GM23338 (cell line): ENCODE measurements at regions not wholly inside any gene's neighbourhood (a gene's known extent, or its start where the extent isn't known, plus 50 kb on each side); places are given as distances from the start of the nearest gene placed in this dataset.

Source experiments
- ATAC-seq: fragments of 200-7000 bp; cut with Tn5 transposase; 3 replicates; pipeline ENCODE4 v1.9.1; 2020
- DNase-seq: peaks from one replicate; pipeline ENCODE4 v3.0.0-alpha.2; 2015; ENCODE audit warnings: low spot score
- H2AFZ ChIP-seq: fragments of 200-600 bp; sonication (generic); 2 replicates; pipeline ENCODE4 v1.8.0; 2016; ENCODE audit warnings: antibody characterized with exemption, mild to moderate bottlenecking, moderate library complexity
- H3F3A ChIP-seq: fragments of 200-600 bp; sonication (generic); replicated peaks from 2 replicates; pipeline ENCODE4 v1.8.0; 2017; ENCODE audit warnings: antibody characterized with exemption, mixed run types, low read depth
- H3K27ac ChIP-seq: fragments of 200-600 bp; sonication (generic); 2 replicates; pipeline ENCODE4 v1.6.1; 2016; ENCODE audit warnings: low read depth
- H3K27me3 ChIP-seq: fragments of 200-600 bp; sonication (generic); 2 replicates; pipeline ENCODE4 v1.8.0; 2016; ENCODE audit warnings: mild to moderate bottlenecking, mixed run types, moderate library complexity; ENCODE audit not compliant: insufficient read depth
- H3K36me3 ChIP-seq: fragments of 200-600 bp; sonication (generic); 2 replicates; pipeline ENCODE4 v1.8.0; 2016; ENCODE audit warnings: mild to moderate bottlenecking; ENCODE audit not compliant: insufficient read depth
- H3K4me1 ChIP-seq: fragments of 200-600 bp; sonication (generic); 2 replicates; pipeline ENCODE4 v1.8.0; 2016; ENCODE audit warnings: mild to moderate bottlenecking, moderate library complexity; ENCODE audit not compliant: insufficient read depth
- H3K4me2 ChIP-seq: fragments of 200-600 bp; sonication (generic); 2 replicates; pipeline ENCODE4 v1.7.1; 2017; ENCODE audit warnings: mixed run types
- H3K4me3 ChIP-seq: fragments of 200-600 bp; sonication (generic); 2 replicates; pipeline ENCODE4 v1.6.1; 2016; ENCODE audit warnings: mixed run types
- H3K79me2 ChIP-seq: fragments of 200-600 bp; sonication (generic); replicated peaks from 2 replicates; pipeline ENCODE4 v1.8.0; 2017; ENCODE audit warnings: mild to moderate bottlenecking; ENCODE audit not compliant: insufficient read depth
- H3K9me2 ChIP-seq: fragments of 200-600 bp; sonication (generic); 2 replicates; pipeline ENCODE4 v1.8.0; 2017; ENCODE audit not compliant: insufficient read depth
- H4K20me1 ChIP-seq: fragments of 200-600 bp; sonication (generic); replicated peaks from 2 replicates; pipeline ENCODE4 v1.8.0; 2017; ENCODE audit warnings: mild to moderate bottlenecking; ENCODE audit not compliant: insufficient read depth
- H3K27ac Mint-ChIP-seq: 2 replicates; pipeline ENCODE4 v1.8.0; 2020; ENCODE audit warnings: inconsistent platforms, mild to moderate bottlenecking, moderate library complexity, mixed read lengths
- H3K27me3 Mint-ChIP-seq: 3 replicates; pipeline ENCODE4 v1.8.0; 2022; ENCODE audit warnings: low read depth, mild to moderate bottlenecking, moderate library complexity, mixed read lengths, inconsistent platforms; ENCODE audit not compliant: insufficient read depth, poor library complexity
- H3K36me3 Mint-ChIP-seq: 3 replicates; pipeline ENCODE4 v1.8.0; 2021; ENCODE audit warnings: low read depth, mild to moderate bottlenecking, inconsistent platforms, moderate library complexity, mixed read lengths
- H3K4me1 Mint-ChIP-seq: 3 replicates; pipeline ENCODE4 v1.8.0; 2020; ENCODE audit warnings: mild to moderate bottlenecking, inconsistent platforms, mixed read lengths
- H3K4me3 Mint-ChIP-seq: 3 replicates; pipeline ENCODE4 v1.8.0; 2021; ENCODE audit warnings: moderate library complexity, mild to moderate bottlenecking, inconsistent platforms, mixed read lengths
- H3K9me3 Mint-ChIP-seq: 3 replicates; pipeline ENCODE4 v1.8.0; 2020; ENCODE audit warnings: moderate library complexity, mild to moderate bottlenecking, inconsistent platforms, mixed read lengths
- CREB1 ChIP-seq: fragments of 250-450 bp; sonication (Bioruptor Pico); IDR thresholded peaks from 2 replicates; pipeline ENCODE4 v1.5.0; 2020; ENCODE audit warnings: low read depth, mild to moderate bottlenecking, moderate library complexity
- EZH2 ChIP-seq: fragments of 200-600 bp; sonication (generic); IDR thresholded peaks from one replicate; pipeline ENCODE4 v1.8.0; 2017; ENCODE audit warnings: antibody characterized with exemption, mild to moderate bottlenecking, low read depth; ENCODE audit not compliant: unreplicated experiment
- EZH2phosphoT487 ChIP-seq: fragments of 200-600 bp; sonication (generic); IDR thresholded peaks from one replicate; pipeline ENCODE4 v1.8.1; 2018; ENCODE audit warnings: antibody characterized with exemption; ENCODE audit not compliant: unreplicated experiment
- NANOG ChIP-seq: IDR thresholded peaks from 2 replicates; pipeline ENCODE4 v1.6.1; 2016; ENCODE audit warnings: antibody characterized with exemption, borderline replicate concordance
- POLR2AphosphoS5 ChIP-seq: IDR thresholded peaks from 2 replicates; pipeline ENCODE4 v1.6.1; 2016; ENCODE audit warnings: antibody characterized with exemption, low read depth
- STAT1 ChIP-seq: IDR thresholded peaks from one replicate; pipeline ENCODE4 v1.6.1; 2016; ENCODE audit warnings: antibody characterized with exemption; ENCODE audit not compliant: unreplicated experiment
- ZNF114 ChIP-seq: fragments of 250-450 bp; sonication (Bioruptor Pico); IDR thresholded peaks from 2 replicates; pipeline ENCODE4 v1.5.0; 2020; ENCODE audit warnings: mild to moderate bottlenecking, moderate library complexity
- ZNF331 ChIP-seq: fragments of 250-450 bp; sonication (Bioruptor Pico); IDR thresholded peaks from 2 replicates; pipeline ENCODE4 v1.5.0; 2020; ENCODE audit warnings: low read depth, mild to moderate bottlenecking, moderate library complexity
- TF ChIP-seq, protein P1 (sequence below): fragments of 250-450 bp; sonication (Bioruptor Pico); IDR thresholded peaks from 2 replicates; pipeline ENCODE4 v1.5.0; 2020; ENCODE audit warnings: mild to moderate bottlenecking, moderate library complexity
- TF ChIP-seq, protein P2 (sequence below), 2 experiments: fragments of 200-600 bp in 1 of 2; sonication (generic) in 1 of 2; conservative IDR thresholded peaks; 2 replicates each; pipeline versions ENCODE4 v1.5.1 to v1.6.1; 2016 to 2017; ENCODE audit warnings: antibody characterized with exemption in 2 of 2, low read depth in 2 of 2, mild to moderate bottlenecking in 2 of 2, moderate library complexity in 1 of 2
- TF ChIP-seq, protein P3 (sequence below): IDR thresholded peaks from 2 replicates; pipeline ENCODE4 v1.6.1; 2016; ENCODE audit warnings: antibody characterized with exemption
- TF ChIP-seq, protein P4 (sequence below): IDR thresholded peaks from one replicate; pipeline ENCODE4 v1.6.1; 2018; ENCODE audit warnings: antibody characterized with exemption; ENCODE audit not compliant: unreplicated experiment

DNA sequence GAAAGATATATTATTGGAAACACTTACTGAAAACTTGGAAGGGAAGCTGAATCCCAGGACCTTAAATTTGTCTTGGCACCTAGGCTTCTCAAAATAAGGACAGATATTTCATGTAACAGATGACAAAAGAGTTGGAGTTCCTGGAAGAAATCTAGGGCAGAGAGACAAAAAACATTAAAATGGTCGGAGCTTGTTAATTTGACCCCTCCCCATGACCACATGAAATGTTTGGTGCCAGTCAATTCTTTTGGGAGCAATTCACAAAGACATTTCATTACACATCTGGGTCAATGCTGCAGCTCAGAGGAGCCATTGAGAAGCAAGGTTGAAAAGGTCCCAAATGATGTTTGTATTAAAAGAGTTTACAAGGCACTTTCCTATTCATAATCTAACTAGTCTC lies 162.0 kb upstream of the GUCY1A2 start:
- peaks cover 10% of the 10 kb centered on the region; the same call in 1 of the 3 replicates for H3K4me1 Mint-ChIP-seq
- Histone ChIP-seq H3K9me2 (no peaks in the 10 kb centered on the region), H3K4me3 (no peak overlapping the region), H2AFZ (no peak overlapping the region), H4K20me1 (no peaks in the 10 kb centered on the region), H3K36me3 (no peaks in the 10 kb centered on the region), H3F3A (no peaks in the 10 kb centered on the region), H3K27ac (no peak overlapping the region), H3K27me3 (no peaks in the 10 kb centered on the region), H3K79me2 (no peaks in the 10 kb centered on the region), H3K4me2 (no peak overlapping the region), H3K4me1 (0 out of 2 replicates have a peak, but pooled peaks cover 5% of the 10 kb centered on the region)
- ATAC-seq (no peak), DNase-seq (no peak)
- no peaks in the 10 kb centered on the region for H3K36me3 Mint-ChIP-seq
- no peak overlapping the region for H3K27ac Mint-ChIP-seq
- H3K27me3 Mint-ChIP-seq = peaks cover 5% of the 10 kb centered on the region
- H3K9me3 Mint-ChIP-seq = no peaks in the 10 kb centered on the region; the same call in 2 of the 3 replicates
- no peak for TF ChIP-seq ZNF331 (CRISPR knock-in tag)
- TF ChIP-seq ZNF114 = no peak
- TF ChIP-seq, protein P1, sequence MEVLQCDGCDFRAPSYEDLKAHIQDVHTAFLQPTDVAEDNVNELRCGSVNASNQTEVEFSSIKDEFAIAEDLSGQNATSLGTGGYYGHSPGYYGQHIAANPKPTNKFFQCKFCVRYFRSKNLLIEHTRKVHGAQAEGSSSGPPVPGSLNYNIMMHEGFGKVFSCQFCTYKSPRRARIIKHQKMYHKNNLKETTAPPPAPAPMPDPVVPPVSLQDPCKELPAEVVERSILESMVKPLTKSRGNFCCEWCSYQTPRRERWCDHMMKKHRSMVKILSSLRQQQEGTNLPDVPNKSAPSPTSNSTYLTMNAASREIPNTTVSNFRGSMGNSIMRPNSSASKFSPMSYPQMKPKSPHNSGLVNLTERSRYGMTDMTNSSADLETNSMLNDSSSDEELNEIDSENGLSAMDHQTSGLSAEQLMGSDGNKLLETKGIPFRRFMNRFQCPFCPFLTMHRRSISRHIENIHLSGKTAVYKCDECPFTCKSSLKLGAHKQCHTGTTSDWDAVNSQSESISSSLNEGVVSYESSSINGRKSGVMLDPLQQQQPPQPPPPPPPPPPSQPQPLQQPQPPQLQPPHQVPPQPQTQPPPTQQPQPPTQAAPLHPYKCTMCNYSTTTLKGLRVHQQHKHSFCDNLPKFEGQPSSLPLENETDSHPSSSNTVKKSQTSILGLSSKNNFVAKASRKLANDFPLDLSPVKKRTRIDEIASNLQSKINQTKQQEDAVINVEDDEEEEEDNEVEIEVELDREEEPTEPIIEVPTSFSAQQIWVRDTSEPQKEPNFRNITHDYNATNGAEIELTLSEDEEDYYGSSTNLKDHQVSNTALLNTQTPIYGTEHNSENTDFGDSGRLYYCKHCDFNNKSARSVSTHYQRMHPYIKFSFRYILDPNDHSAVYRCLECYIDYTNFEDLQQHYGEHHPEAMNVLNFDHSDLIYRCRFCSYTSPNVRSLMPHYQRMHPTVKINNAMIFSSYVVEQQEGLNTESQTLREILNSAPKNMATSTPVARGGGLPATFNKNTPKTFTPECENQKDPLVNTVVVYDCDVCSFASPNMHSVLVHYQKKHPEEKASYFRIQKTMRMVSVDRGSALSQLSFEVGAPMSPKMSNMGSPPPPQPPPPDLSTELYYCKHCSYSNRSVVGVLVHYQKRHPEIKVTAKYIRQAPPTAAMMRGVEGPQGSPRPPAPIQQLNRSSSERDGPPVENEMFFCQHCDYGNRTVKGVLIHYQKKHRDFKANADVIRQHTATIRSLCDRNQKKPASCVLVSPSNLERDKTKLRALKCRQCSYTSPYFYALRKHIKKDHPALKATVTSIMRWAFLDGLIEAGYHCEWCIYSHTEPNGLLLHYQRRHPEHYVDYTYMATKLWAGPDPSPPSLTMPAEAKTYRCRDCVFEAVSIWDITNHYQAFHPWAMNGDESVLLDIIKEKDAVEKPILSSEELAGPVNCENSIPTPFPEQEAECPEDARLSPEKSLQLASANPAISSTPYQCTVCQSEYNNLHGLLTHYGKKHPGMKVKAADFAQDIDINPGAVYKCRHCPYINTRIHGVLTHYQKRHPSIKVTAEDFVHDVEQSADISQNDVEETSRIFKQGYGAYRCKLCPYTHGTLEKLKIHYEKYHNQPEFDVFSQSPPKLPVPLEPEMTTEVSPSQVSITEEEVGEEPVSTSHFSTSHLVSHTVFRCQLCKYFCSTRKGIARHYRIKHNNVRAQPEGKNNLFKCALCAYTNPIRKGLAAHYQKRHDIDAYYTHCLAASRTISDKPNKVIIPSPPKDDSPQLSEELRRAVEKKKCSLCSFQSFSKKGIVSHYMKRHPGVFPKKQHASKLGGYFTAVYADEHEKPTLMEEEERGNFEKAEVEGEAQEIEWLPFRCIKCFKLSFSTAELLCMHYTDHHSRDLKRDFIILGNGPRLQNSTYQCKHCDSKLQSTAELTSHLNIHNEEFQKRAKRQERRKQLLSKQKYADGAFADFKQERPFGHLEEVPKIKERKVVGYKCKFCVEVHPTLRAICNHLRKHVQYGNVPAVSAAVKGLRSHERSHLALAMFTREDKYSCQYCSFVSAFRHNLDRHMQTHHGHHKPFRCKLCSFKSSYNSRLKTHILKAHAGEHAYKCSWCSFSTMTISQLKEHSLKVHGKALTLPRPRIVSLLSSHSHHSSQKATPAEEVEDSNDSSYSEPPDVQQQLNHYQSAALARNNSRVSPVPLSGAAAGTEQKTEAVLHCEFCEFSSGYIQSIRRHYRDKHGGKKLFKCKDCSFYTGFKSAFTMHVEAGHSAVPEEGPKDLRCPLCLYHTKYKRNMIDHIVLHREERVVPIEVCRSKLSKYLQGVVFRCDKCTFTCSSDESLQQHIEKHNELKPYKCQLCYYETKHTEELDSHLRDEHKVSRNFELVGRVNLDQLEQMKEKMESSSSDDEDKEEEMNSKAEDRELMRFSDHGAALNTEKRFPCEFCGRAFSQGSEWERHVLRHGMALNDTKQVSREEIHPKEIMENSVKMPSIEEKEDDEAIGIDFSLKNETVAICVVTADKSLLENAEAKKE (CRISPR knock-in tag) = no peak
- TF ChIP-seq, protein P2, sequence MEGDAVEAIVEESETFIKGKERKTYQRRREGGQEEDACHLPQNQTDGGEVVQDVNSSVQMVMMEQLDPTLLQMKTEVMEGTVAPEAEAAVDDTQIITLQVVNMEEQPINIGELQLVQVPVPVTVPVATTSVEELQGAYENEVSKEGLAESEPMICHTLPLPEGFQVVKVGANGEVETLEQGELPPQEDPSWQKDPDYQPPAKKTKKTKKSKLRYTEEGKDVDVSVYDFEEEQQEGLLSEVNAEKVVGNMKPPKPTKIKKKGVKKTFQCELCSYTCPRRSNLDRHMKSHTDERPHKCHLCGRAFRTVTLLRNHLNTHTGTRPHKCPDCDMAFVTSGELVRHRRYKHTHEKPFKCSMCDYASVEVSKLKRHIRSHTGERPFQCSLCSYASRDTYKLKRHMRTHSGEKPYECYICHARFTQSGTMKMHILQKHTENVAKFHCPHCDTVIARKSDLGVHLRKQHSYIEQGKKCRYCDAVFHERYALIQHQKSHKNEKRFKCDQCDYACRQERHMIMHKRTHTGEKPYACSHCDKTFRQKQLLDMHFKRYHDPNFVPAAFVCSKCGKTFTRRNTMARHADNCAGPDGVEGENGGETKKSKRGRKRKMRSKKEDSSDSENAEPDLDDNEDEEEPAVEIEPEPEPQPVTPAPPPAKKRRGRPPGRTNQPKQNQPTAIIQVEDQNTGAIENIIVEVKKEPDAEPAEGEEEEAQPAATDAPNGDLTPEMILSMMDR (conservative IDR thresholded peaks at IDR 0.05; ENCODE audit: low read depth in 2 of 2) = no peak
- TF ChIP-seq POLR2AphosphoS5 = no peak
- no peak for TF ChIP-seq CREB1 (CRISPR knock-in tag)
- TF ChIP-seq, protein P3, sequence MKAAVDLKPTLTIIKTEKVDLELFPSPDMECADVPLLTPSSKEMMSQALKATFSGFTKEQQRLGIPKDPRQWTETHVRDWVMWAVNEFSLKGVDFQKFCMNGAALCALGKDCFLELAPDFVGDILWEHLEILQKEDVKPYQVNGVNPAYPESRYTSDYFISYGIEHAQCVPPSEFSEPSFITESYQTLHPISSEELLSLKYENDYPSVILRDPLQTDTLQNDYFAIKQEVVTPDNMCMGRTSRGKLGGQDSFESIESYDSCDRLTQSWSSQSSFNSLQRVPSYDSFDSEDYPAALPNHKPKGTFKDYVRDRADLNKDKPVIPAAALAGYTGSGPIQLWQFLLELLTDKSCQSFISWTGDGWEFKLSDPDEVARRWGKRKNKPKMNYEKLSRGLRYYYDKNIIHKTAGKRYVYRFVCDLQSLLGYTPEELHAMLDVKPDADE = no peak
- TF ChIP-seq STAT1 = no peak
- TF ChIP-seq NANOG = no peak
- TF ChIP-seq EZH2phosphoT487 = no peak
- TF ChIP-seq EZH2 = no peak
- TF ChIP-seq, protein P4, sequence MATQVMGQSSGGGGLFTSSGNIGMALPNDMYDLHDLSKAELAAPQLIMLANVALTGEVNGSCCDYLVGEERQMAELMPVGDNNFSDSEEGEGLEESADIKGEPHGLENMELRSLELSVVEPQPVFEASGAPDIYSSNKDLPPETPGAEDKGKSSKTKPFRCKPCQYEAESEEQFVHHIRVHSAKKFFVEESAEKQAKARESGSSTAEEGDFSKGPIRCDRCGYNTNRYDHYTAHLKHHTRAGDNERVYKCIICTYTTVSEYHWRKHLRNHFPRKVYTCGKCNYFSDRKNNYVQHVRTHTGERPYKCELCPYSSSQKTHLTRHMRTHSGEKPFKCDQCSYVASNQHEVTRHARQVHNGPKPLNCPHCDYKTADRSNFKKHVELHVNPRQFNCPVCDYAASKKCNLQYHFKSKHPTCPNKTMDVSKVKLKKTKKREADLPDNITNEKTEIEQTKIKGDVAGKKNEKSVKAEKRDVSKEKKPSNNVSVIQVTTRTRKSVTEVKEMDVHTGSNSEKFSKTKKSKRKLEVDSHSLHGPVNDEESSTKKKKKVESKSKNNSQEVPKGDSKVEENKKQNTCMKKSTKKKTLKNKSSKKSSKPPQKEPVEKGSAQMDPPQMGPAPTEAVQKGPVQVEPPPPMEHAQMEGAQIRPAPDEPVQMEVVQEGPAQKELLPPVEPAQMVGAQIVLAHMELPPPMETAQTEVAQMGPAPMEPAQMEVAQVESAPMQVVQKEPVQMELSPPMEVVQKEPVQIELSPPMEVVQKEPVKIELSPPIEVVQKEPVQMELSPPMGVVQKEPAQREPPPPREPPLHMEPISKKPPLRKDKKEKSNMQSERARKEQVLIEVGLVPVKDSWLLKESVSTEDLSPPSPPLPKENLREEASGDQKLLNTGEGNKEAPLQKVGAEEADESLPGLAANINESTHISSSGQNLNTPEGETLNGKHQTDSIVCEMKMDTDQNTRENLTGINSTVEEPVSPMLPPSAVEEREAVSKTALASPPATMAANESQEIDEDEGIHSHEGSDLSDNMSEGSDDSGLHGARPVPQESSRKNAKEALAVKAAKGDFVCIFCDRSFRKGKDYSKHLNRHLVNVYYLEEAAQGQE = no peak
- H3K4me3 Mint-ChIP-seq = no peak overlapping the region
